ENCODE measurements at regions not wholly inside any gene's neighbourhood (a gene's known extent, or its start where the extent isn't known, plus 50 kb on each side); places are given as distances from the start of the nearest gene placed in this dataset.

DNA sequence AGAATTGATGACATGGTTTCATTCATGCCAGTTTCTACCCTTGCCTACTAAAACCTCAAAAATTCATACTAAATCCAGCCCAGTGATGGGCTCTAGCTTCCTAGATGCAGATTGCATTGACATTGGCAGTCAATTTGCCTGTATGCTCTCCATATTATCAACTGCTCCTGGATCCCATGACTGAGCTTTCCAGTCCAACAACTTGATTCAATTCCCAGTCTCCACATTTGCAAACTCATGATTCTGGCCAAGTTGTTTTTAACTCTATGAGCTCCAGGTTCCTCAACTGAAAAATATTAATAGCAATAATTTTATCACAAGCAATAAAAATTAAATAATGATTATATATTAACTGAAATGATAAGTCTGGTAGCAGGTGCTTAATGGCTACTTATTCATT is 51.0 kb upstream of the DSC1 start:
- no peak overlapping the region for H3K4me3 ChIP-seq (ENCODE audit: low read depth, low read length)
- TF ChIP-seq CTCF (IDR thresholded peaks at IDR 0.05; ENCODE audit: borderline replicate concordance, insufficient read depth, low read depth, low read length) = no peak

DNA sequence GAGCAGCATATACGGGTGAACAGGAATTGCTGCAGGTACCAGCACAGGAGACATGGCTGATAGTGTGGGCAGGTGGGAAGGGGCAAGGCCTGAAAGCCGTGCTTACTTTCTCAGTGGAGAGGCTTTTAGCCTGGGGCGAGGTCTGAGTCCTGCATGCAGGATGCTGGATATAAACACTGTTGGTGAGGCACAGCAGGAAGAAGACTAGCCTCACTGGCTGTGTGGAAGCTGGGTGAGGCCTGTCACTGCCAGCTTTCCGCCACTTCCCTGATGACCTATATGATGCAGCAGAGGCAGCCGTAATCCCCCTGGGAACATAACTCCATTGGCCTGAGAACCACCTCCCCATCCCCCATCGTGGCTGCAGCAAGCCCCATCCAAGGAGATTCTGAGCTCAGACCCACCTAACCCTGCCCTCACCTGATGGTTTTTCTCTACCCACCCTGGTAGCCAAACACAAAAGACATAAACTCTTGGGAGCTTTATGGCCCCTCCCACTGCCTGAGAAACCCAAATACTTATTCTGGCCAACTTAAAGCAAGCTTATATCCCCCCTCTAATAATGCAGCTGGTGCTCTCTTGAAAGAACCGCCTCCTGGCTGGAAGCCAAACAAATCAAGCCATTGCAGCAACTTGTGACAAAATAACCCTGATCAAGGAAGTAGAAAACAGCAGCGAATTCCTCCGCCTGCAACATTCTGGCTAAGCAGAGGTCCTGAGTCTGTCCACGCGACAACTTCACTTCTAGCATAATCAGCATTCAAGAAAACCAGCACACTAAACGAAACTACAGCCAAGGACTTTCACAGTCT is 54.6 kb upstream of the DSC1 start:
- no peak for TF ChIP-seq CTCF (IDR thresholded peaks at IDR 0.05; ENCODE audit: borderline replicate concordance, insufficient read depth, low read depth, low read length)

DNA sequence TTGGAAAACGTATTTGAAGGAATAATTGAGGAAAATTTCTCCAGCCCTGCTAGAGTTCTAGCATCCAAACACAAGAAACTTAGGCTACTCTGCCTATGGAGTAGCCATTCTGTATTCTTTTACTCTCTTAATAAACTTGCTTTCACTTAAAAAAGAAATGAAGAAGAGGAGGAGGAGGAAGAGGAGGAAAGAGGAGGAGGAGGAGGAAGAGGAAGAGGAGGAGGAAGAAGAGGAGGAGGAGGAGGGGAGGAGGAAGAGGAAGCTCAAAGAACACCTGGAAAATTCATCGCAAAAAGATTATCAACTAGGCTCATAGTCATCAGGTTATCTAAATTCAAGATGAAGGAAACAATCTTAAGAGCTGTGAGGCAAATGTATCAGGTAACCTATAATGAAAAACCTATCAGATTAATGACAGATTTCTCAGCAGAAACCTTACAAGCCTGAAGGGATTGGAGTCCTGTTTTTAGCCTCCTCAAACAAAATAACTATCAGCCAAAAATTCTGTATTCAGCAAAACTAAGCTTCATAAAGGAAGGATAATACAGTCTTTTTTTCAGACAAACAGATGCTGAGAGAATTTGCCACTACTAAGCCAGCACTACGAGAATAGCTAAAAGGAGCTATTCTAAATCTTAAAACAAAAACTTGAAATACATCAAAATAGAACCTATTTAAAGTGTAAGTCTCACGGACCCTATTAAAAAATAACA is 56.2 kb upstream of the DSC1 start:
- no peak overlapping the region for H3K4me3 ChIP-seq (ENCODE audit: low read depth, low read length)
- TF ChIP-seq CTCF (IDR thresholded peaks at IDR 0.05; ENCODE audit: borderline replicate concordance, insufficient read depth, low read depth, low read length) = no peak

More for the DNA sequence above, 54.6 kb upstream of the DSC1 start:
- no peak overlapping the region for H3K4me3 ChIP-seq (ENCODE audit: low read depth, low read length)

DNA sequence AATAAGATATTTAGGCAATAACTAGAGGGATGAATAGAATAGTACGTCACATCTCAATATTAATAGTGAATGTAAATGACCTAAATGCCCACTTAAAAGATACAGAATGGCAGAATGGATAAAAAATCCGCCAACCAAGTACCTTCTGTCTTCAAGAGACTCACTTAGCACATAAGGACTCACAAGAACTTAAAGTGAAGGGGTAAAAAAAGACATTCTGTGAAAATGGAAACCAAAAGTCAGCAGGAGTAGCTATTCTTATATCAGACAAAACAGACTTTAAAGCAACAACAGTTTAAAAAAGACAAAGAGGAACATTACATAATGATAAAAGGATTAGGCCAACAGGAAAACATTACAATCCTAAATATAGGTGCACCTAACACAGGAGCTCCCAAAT is 56.7 kb upstream of the DSC1 start:
- H3K4me3 ChIP-seq (ENCODE audit: low read depth, low read length) = no peak overlapping the region
- TF ChIP-seq CTCF (IDR thresholded peaks at IDR 0.05; ENCODE audit: borderline replicate concordance, insufficient read depth, low read depth, low read length) = no peak

DNA sequence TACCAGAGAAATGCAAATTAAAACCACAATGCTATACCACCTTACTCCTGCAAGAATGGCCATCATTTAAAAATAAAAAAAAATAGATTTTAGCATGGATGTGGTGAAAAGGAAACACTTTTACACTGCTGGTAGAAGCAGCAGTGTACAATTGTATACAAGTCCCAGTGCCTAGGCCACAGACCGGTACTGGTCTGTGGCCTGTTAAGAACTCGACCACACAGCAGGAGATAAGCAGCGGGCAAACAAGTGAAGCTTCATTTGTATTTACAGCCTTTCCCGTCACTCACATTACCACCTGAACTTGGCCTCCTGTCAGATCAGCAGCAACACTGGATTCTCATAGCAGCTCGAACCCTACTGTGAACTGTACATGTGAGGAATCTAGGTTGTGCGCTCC is 60.7 kb upstream of the DSC1 start:
- no peak overlapping the region for H3K4me3 ChIP-seq (ENCODE audit: low read depth, low read length)
- TF ChIP-seq CTCF (IDR thresholded peaks at IDR 0.05; ENCODE audit: borderline replicate concordance, insufficient read depth, low read depth, low read length) = no peak

GRCh38 chr18:31225668-31226067 is 63.0 kb upstream of the DSC1 start:
- no peak for TF ChIP-seq CTCF (IDR thresholded peaks at IDR 0.05; ENCODE audit: borderline replicate concordance, insufficient read depth, low read depth, low read length)
- no peak overlapping the region for H3K4me3 ChIP-seq (ENCODE audit: low read depth, low read length)

Data from GM12875 (cell line).